MM.1S (cell line): ENCODE measurements at regions not wholly inside any gene's neighbourhood (a gene's known extent, or its start where the extent isn't known, plus 50 kb on each side); places are given as distances from the start of the nearest gene placed in this dataset.

ENCODE experiments used
- DNase-seq: peaks from one replicate; pipeline ENCODE4 v3.0.0-alpha.2; 2015
- H2AFZ ChIP-seq: fragments of 300-600 bp; sonication (generic); 2 replicates; pipeline ENCODE4 v1.6.0; 2016; ENCODE audit warnings: antibody characterized with exemption, low read length
- H3F3A ChIP-seq: fragments of 300-600 bp; sonication (generic); 2 replicates; pipeline ENCODE4 v1.6.1; 2016; ENCODE audit warnings: mild to moderate bottlenecking, antibody characterized with exemption, low read length, moderate library complexity, mixed read lengths; ENCODE audit not compliant: insufficient read depth
- H3K27ac ChIP-seq: fragments of 300-600 bp; sonication (generic); 2 replicates; pipeline ENCODE4 v1.5.1; 2016; ENCODE audit warnings: mild to moderate bottlenecking, low read length
- H3K27me3 ChIP-seq: fragments of 300-600 bp; sonication (generic); replicated peaks from 2 replicates; pipeline ENCODE4 v1.6.0; 2016; ENCODE audit warnings: low read length; ENCODE audit not compliant: insufficient read depth
- H3K36me3 ChIP-seq: fragments of 300-600 bp; sonication (generic); replicated peaks from 2 replicates; pipeline ENCODE4 v1.6.1; 2016; ENCODE audit warnings: mild to moderate bottlenecking, low read length, mixed read lengths; ENCODE audit not compliant: insufficient read depth
- H3K4me1 ChIP-seq: fragments of 300-600 bp; sonication (generic); 2 replicates; pipeline ENCODE4 v1.6.1; 2016; ENCODE audit warnings: low read length, mixed read lengths
- H3K4me2 ChIP-seq: fragments of 300-600 bp; sonication (generic); 2 replicates; pipeline ENCODE4 v1.6.0; 2016; ENCODE audit warnings: low read depth, low read length
- H3K4me3 ChIP-seq: fragments of 300-600 bp; sonication (generic); 2 replicates; pipeline ENCODE4 v1.5.1; 2016; ENCODE audit warnings: low read length, mixed read lengths
- H3K79me2 ChIP-seq: fragments of 300-600 bp; sonication (generic); 2 replicates; pipeline ENCODE4 v1.6.1; 2016; ENCODE audit warnings: mixed run types, low read length, mixed read lengths
- H3K9ac ChIP-seq: fragments of 300-600 bp; sonication (generic); 2 replicates; pipeline ENCODE4 v1.6.1; 2016; ENCODE audit warnings: low read length, mixed read lengths
- H3K9me2 ChIP-seq: fragments of 300-600 bp; sonication (generic); replicated peaks from 2 replicates; pipeline ENCODE4 v1.6.1; 2016; ENCODE audit warnings: mild to moderate bottlenecking, low read length, mixed read lengths; ENCODE audit not compliant: insufficient read depth
- H3K9me3 ChIP-seq: fragments of 300-600 bp; sonication (generic); replicated peaks from 2 replicates; pipeline ENCODE4 v1.6.1; 2016; ENCODE audit warnings: mild to moderate bottlenecking, low read length, mixed read lengths; ENCODE audit not compliant: insufficient read depth
- H4K20me1 ChIP-seq: fragments of 300-600 bp; sonication (generic); 2 replicates; pipeline ENCODE4 v1.6.1; 2016; ENCODE audit warnings: mild to moderate bottlenecking, low read length, moderate library complexity, mixed read lengths; ENCODE audit not compliant: insufficient read depth
- EZH2 ChIP-seq: fragments of 300-600 bp; sonication (generic); optimal IDR thresholded peaks from 2 replicates; pipeline ENCODE3; 2017; ENCODE audit warnings: low read depth, mild to moderate bottlenecking, antibody characterized with exemption, low read length, mixed read lengths
- EZH2phosphoT487 ChIP-seq: fragments of 300-600 bp; sonication (generic); IDR thresholded peaks from 2 replicates; pipeline ENCODE4 v1.6.1; 2018; ENCODE audit warnings: antibody characterized with exemption, low read length
- TF ChIP-seq, protein P1 (sequence below): fragments of 300-600 bp; sonication (generic); IDR thresholded peaks from 2 replicates; pipeline ENCODE4 v1.5.1; 2016; ENCODE audit warnings: antibody characterized with exemption, low read length, mixed read lengths

DNA sequence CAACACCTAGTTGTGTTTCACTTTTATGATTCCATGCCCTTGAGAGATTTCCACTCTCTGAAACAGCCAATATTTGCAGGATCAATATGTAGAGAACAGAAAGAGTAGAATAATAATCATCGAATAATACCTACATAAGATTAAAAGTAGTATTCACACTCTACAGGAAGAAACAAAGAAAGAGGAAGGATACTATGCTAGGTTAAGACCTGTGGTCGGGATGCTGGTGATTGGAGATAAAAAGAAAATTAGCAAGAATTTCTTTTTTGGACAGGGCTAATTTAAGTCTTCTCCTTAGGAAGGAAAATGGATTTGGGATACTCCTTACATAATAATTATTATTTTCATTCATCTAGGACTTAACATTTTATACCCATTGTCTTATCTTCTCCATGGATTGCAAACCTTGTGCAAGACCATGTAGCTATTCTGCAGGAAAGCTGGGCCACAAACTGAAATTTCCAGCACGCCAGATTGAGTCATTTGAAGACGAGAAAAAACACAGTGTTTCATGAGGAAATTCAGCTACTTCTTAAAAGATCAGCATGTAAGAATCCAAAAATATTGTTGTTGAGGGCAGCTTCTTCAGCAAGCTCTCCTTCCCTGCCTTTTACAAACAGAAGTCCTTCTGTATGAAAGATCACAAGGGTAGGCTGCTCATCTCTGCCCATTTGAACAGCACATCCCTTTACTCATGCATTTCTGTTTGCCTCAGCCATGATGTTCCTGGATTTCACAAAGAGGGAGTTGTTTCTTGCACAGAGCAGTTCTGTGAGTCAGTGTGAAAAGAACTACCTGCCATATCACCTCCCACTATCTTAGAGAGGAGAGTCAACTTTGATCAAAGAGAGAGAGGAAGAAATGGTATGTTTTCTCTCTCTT is 90.7 kb downstream of the FAM76B start:
- Histone ChIP-seq H3K27me3 (no peaks in the 10 kb centered on the region), H3K4me1 (peaks cover 29% of the 10 kb centered on the region), H3K27ac (no peak overlapping the region), H3K9me2 (no peaks in the 10 kb centered on the region), H3F3A (peaks cover 9% of the 10 kb centered on the region; the same call in 1 of the 2 replicates), H2AFZ (0 out of 2 replicates have a peak overlapping the region, but pooled peaks have one; percentile 33), H3K9me3 (no peaks in the 10 kb centered on the region), H3K4me2 (peak overlapping the region; percentile 67), H4K20me1 (no peaks in the 10 kb centered on the region), H3K9ac (no peak overlapping the region), H3K79me2 (no peaks in the 10 kb centered on the region), H3K36me3 (no peaks in the 10 kb centered on the region), H3K4me3 (no peak overlapping the region)
- TF ChIP-seq EZH2phosphoT487 (no peak), EZH2 (no peak)
- TF ChIP-seq, protein P1, sequence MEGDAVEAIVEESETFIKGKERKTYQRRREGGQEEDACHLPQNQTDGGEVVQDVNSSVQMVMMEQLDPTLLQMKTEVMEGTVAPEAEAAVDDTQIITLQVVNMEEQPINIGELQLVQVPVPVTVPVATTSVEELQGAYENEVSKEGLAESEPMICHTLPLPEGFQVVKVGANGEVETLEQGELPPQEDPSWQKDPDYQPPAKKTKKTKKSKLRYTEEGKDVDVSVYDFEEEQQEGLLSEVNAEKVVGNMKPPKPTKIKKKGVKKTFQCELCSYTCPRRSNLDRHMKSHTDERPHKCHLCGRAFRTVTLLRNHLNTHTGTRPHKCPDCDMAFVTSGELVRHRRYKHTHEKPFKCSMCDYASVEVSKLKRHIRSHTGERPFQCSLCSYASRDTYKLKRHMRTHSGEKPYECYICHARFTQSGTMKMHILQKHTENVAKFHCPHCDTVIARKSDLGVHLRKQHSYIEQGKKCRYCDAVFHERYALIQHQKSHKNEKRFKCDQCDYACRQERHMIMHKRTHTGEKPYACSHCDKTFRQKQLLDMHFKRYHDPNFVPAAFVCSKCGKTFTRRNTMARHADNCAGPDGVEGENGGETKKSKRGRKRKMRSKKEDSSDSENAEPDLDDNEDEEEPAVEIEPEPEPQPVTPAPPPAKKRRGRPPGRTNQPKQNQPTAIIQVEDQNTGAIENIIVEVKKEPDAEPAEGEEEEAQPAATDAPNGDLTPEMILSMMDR = no peak
- DNase-seq = no peak

DNA sequence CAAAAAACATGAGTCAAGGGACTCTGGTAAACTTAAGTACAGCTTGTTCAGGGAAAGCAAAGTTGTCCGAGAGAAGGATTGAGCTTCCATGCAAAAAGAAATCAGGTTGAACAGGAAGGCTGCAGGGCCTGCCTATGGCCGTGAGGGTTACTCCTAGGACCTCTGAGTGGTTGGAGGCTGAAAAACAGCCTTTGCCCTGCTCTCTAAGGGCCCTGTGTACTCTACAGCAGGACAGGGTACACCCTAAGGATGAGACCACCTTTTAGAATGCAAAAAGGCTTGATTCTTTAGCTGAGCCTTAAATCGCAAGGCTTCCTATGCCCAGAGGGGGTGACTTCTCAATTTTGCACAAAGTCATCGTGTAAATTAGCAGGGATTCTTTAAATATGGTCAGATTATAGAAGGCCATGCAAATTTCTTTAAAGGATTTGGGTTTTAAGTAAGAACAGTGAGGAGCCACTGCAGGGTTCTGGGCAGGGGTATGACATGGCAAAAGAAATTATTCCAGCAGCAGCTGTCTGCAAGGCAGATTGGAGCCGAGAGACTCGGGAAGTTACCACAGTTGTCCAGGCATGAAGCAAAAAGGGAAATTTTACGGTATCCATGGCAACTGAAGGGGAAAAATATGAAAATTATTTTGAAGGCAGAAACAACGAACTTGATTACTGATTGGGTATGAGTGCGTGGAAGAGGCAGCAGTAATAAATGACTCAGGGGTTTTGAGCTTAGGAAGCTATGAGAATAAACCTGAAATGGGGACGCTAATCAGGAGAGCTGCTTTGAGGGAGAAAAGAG is 91.8 kb downstream of the FAM76B start:
- Histone ChIP-seq H3K79me2 (no peaks in the 10 kb centered on the region), H3K4me3 (no peak overlapping the region), H3K9ac (no peak overlapping the region), H2AFZ (no peak overlapping the region), H3K36me3 (no peaks in the 10 kb centered on the region), H3K9me3 (no peaks in the 10 kb centered on the region), H3F3A (peaks cover 9% of the 10 kb centered on the region; the same call in 1 of the 2 replicates), H4K20me1 (no peaks in the 10 kb centered on the region), H3K27me3 (no peaks in the 10 kb centered on the region), H3K4me2 (no peak overlapping the region), H3K4me1 (peaks cover 29% of the 10 kb centered on the region), H3K9me2 (no peaks in the 10 kb centered on the region), H3K27ac (no peak overlapping the region)
- no peak for DNase-seq
- TF ChIP-seq EZH2 = no peak
- TF ChIP-seq, protein P1 = no peak
- TF ChIP-seq EZH2phosphoT487 = no peak

DNA sequence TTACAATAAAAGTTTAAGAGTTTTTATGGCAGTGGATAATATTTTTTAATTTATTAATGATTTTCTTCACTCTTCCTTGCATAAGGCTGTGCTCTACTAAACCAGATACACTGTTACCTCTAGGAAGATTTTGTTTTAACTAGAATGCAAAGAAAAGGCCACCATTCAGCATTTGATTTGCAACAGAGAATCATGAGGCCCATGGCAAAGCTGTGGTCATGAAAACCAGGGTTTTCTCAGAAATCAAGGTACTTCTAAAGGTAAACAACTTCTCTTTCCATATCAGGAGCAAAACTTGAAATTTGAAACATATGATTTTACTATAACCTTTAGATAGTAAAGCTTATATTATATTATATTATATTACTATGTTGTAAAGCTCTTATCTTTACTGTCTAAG is 94.4 kb downstream of the FAM76B start:
- TF ChIP-seq EZH2phosphoT487 = no peak
- TF ChIP-seq, protein P1 = no peak
- TF ChIP-seq EZH2 = no peak
- Histone ChIP-seq H3K27me3 (no peaks in the 10 kb centered on the region), H3K4me3 (no peak overlapping the region), H3K9me3 (no peaks in the 10 kb centered on the region), H3F3A (no peaks in the 10 kb centered on the region), H2AFZ (no peak overlapping the region), H3K4me2 (no peak overlapping the region), H3K36me3 (no peaks in the 10 kb centered on the region), H3K4me1 (peaks cover 15% of the 10 kb centered on the region), H3K9ac (no peak overlapping the region), H3K9me2 (no peaks in the 10 kb centered on the region), H3K27ac (no peak overlapping the region), H3K79me2 (no peaks in the 10 kb centered on the region), H4K20me1 (no peaks in the 10 kb centered on the region)
- DNase-seq = no peak
